ENCODE measurements at regions not wholly inside any gene's neighbourhood (a gene's known extent, or its start where the extent isn't known, plus 50 kb on each side); places are given as distances from the start of the nearest gene placed in this dataset.
A peak's percentile ranks its signal among the peaks of the same experiment; 100 is the strongest.
"Not testable (repeated sequence)": the region's sequence is repeated elsewhere in the genome, so short reads cannot be mapped to it uniquely, and the experiment has no call there.

DNA sequence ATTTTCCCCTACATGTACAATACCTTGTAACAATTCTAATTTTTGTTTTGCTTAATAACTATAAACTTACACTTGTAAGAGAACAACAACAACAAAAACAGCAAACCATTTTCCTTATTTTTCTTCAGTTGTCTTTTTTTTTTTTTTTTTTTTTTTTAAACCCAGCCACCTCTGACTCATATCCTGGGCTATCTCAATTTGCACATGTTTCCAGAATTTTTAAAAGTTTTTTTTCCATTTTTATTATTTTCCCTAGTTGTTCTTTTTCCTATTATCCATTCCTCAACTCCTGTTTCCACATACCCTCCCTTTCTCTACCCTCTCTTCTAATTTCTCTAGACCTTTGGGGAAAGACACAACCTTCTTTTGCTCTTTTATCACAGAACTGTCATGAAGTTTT, 112.5 kb downstream of the EFEMP1 start:
- no peak for DNase-seq

DNA sequence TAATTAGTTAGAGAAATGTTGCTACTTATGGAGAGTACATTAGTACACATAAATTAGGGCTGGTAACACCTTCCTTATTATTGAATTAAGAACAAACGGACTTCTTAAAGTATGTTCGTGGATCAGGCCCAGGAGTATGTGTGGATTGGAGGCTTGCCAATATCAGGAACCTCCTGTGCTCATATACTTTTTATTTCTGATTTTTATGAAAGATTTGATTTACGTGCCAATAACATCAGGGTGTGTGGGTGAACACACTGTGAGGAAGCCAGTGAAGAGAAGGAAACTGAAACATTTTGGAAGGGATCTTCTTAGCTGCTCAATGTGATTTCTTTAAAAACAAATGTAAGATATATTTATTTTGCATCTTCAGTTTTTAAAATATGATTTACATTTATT, 113.0 kb downstream of the EFEMP1 start:
- DNase-seq: no peak

DNA sequence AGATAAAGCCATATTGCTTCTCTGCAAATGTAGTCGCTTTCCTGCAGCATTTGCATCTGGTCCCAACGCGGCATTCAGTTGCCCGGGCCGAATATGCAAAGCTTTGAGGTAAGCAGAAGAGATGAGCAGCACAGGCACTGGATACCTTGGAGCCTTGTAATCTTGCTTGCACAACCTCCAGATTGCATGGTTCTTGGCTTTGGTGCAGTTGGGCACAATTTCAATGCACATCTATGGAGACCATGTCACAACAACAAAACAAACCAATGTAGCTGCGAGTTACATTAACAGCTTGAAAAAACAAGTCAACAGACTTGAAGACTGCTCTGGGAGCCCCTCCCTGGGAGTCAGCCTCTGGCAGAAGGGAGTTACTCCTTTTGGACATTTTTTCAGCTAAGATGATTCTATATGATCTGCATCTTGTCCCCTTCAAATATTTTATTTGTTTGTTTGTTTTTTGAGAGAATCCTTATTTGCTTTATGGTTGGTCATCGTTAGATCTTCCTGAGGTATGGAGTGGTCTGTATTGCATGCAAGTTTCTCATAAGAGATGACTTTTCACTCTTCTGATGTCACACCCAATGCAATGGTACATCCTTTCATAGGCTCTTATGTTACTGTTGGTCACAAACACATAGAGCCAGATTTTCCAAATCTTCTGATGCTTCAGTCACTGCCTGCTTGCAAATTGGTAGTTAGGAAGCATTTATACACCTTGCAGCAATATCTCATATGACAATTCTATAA, 113.5 kb downstream of the EFEMP1 start:
- DNase-seq: no peak

- no peak for DNase-seq
Observed at GRCh38 chr2:55807900-55808299, 114.3 kb upstream of the PNPT1 start.

- DNase-seq: no peak
Observed at GRCh38 chr2:55805686-55806085, 112.0 kb upstream of the PNPT1 start.

GRCh38 chr2:55804535-55804934, 110.9 kb upstream of the PNPT1 start:
- no peak for DNase-seq

- no peak for DNase-seq
Observed at GRCh38 chr2:55802067-55802466, 108.4 kb upstream of the PNPT1 start.

- no peak for DNase-seq
Observed at GRCh38 chr2:55801436-55801835, 107.8 kb upstream of the PNPT1 start.

GRCh38 chr2:55799624-55800023, 106.0 kb upstream of the PNPT1 start:
- DNase-seq: not testable (repeated sequence)

GRCh38 chr2:55796121-55796520, 102.5 kb upstream of the PNPT1 start:
- no peak for DNase-seq

DNA sequence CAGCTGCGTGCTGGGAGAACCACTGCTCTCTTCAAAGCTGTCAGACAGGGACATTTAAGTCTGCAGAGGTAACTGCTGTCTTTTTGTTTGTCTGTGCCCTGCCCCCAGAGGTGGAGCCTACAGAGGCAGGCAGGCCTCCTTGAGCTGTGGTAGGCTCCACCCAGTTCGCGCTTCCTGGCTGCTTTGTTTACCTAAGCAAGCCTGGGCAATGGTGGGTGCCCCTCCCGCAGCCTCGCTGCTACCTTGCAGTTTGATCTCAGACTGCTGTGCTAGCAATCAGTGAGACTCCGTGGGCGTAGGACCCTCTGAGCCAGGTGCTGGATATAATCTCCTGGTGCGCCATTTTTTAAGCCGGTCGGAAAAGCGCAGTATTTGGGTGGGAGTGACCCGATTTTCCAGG, 100.0 kb upstream of the PNPT1 start:
- DNase-seq: not testable (repeated sequence)

DNA sequence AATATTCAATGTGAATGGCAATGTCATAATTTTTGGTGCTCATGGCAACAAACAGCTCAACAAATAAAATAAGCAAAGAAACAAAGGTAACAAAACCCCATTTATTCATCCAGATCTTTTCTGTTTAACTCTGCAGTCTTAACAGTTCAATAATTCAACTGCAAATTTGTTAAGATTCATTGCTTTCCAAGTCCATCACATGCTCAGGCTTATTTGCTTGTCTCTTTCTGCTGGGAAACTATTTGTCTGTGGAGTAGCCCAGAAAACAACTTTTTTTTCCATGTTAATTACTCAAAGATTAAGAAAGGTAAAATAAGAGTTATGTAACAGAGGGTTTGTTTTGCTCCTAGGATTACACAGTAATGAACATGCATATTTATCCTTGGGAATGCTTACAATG, 92.6 kb upstream of the PNPT1 start:
- no peak for DNase-seq

- DNase-seq: not testable (repeated sequence)
Observed at GRCh38 chr2:55783751-55784150, 90.1 kb upstream of the PNPT1 start.

- no peak for DNase-seq
Observed at GRCh38 chr2:55782528-55783173, 89.0 kb upstream of the PNPT1 start.

DNA sequence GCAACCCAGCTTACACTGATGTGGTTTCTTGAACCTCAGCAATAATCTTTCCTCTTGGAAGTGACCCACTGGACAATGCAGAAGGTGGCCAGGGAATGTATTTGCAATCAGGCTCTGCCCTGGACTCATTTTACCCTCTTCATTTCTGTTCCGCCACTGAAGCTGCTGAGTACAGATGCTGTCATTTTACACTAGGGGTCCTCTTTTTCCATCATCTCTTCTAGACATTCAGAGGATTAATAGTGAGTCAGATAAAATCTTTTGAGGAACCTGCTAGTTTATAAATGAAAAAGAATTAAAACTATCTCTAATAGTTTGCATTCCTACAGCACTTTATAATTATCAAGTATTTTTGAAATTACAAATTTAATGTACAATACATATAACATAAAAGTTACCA, 87.9 kb upstream of the PNPT1 start:
- no peak for DNase-seq

- no peak for DNase-seq
Observed at GRCh38 chr2:55780697-55781096, 87.1 kb upstream of the PNPT1 start.

- no peak for DNase-seq
Observed at GRCh38 chr2:55779459-55780421, 86.1 kb upstream of the PNPT1 start.

DNA sequence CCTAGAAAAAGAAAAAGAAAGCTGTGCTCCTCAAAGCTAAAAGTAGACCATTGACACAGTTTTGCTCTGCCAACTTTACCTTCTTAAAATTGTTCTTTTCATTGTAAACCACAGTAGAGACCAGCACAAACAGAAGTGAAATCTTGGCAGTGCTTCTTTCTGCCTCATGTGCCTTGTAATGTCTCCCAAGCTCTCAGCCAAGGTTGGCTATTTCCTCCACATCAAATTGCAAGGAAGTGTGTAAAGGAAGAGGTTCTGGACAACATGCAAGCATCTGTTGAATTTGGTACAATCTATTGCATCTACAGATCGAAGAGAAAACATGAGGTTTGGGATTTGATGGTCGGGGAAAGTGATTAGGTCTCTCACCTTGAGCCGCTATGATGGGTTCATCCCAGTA, 83.3 kb upstream of the PNPT1 start:
- DNase-seq: no peak

DNA sequence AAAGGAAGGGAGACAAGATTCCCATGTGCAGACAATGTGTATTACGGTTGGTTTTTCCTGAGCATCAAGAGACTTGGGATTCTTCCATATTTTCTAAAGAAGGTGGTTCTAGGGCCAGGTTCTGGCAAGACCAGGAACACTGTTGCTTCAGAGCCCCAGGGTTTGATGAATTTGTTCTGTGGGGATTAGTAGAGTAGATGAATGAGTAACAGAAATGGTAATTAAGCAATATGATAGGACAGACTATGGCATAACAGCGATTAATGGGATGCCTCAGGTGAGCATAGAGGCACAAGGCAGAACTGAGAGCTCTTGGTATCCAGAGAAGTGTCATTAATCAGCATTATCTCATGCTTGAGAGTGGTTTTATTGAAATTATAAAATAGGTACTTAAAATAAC, 82.8 kb upstream of the PNPT1 start:
- no peak for DNase-seq

DNA sequence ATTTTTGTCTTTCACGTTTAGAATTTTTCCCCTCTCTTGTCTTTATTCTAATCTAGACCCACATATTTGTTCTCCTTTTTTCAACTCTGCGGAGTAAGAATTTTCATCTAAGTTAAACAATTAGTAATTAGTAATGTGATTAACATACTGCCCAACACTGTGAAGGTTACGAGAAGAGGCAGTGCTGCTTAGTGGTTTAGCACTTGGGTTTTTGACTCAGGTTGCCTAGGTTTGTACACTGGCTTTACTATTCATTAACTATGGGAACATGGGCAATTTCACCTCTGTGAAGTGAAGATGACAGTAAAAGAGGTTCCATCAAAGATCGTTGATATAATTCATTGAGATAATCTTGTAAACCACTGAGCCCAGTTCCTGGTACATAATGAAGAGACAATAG, 82.2 kb upstream of the PNPT1 start:
- no peak for DNase-seq

- not testable (repeated sequence) for DNase-seq
Observed at GRCh38 chr2:55773651-55774050, 80.0 kb upstream of the PNPT1 start.

DNA sequence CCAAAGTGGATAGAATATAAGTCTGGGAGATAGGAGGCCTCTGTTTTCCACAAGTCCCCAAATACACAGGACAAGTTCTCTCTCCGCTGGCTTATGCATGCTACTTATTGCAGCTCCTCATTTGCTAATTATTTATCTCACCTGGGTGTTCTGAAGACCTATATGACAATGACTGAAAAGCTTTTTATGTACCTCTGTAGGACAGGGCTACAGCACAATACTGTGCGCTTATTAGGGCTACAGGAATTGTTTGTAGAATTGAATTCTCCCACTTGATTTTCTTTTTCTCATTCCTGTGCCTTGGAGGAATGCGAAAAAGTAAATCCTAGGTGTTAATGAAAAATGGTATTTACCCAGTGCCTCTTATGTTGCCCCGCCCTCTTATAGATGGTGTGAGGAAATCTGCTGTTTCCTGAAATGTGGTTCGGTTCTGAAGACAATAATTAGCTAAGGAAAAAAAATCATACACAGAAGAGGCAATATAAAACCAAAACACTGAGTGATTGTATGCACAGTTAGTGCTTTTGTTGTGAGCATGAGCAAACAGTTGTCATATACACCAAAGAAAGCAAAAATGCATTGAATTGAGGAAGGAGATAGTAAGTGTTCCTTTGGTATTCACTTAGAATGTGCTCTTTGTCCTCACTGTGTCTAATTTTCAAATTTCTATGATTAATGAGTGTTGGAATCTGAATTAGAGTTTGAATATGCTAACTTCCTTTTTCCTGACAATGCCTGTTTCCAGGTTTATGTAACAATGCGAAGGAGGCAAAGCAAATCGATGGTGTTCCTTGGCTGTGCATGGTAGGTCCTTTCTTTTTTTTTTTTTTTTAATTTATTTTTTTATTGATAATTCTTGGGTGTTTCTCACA, 78.7 kb upstream of the PNPT1 start:
- no peak for DNase-seq

DNA sequence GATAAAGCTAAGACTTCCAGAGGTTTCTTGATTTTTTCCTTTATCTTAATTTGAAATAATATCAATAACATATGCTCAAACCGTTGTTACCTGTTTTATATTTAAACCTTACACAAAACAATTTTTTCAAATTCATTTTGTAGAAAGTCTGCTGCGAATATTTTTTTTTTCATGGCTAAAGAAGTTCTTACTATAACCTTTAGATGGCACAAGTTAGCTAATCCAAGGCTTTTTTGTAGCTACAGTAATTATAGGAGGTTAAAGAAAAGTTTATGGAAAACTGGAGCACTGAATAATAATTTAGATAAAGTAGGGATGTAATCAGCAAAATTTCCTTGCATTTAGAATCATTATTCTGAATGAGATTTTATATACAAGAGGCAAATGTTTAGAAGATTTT, 78.0 kb upstream of the PNPT1 start:
- peak; percentile 28 to 57 for DNase-seq
